B cell (primary cell): ENCODE measurements at regions not wholly inside any gene's neighbourhood (a gene's known extent, or its start where the extent isn't known, plus 50 kb on each side); places are given as distances from the start of the nearest gene placed in this dataset.

ENCODE experiments used
- ATAC-seq: fragments of 200-7000 bp; cut with Tn5 transposase; one replicate; pipeline ENCODE4 v1.10.0; 2021; ENCODE audit warnings: low read depth, mild to moderate bottlenecking, moderate number of reproducible peaks, moderate library complexity
- CTCF ChIA-PET: fragments of 350-600 bp; sonication (Branson Sonifier 250); formaldehyde crosslinking; loops from one replicate; lab custom pipeline; 2021; ENCODE audit warnings: antibody characterized with exemption, inconsistent platforms; lab: Charles Lee
- POLR2A ChIA-PET: fragments of 350-600 bp; sonication (Branson Sonifier 250); formaldehyde crosslinking; loops from one replicate; lab custom pipeline; 2021; ENCODE audit warnings: antibody characterized with exemption; lab: Charles Lee
- DNase-seq: peaks from one replicate; pipeline ENCODE4 v3.0.0; 2013
- H2AFZ ChIP-seq: 2 replicates; pipeline ENCODE4 v1.6.1; 2012; ENCODE audit warnings: mild to moderate bottlenecking, low read depth, low read length; ENCODE audit not compliant: insufficient read depth, poor library complexity, severe bottlenecking
- H3K27ac ChIP-seq, 2 donors: 1 replicate in 1 of 2; 2 replicates in 1 of 2; pipeline ENCODE4 v1.5.1; 2012 to 2013; ENCODE audit warnings: low read length in 2 of 2, mild to moderate bottlenecking in 2 of 2, moderate library complexity in 1 of 2
- H3K27me3 ChIP-seq, 4 experiments: fragments of 200-600 bp in 1 of 4; sonication (generic) in 1 of 4; replicated peaks in 1 of 4; 1 replicate in 2 of 4; 2 replicates in 2 of 4; pipeline versions ENCODE4 v1.6.1 to v1.7.0; 2013 to 2016; ENCODE audit warnings: low read length in 3 of 4, mild to moderate bottlenecking in 2 of 4, mixed read lengths in 1 of 4, moderate library complexity in 1 of 4; ENCODE audit not compliant: insufficient read depth in 4 of 4, control insufficient read depth in 3 of 4; ENCODE audit errors: control extremely low read depth in 1 of 4
- H3K36me3 ChIP-seq, 2 experiments: replicated peaks in 1 of 2; 1 replicate in 1 of 2; 2 replicates in 1 of 2; pipeline versions ENCODE4 v1.6.1 to v1.7.1; 2013; ENCODE audit warnings: low read length in 1 of 2; ENCODE audit not compliant: insufficient read depth in 2 of 2, control insufficient read depth in 1 of 2; ENCODE audit errors: control extremely low read depth in 1 of 2, extremely low read depth in 1 of 2
- H3K4me1 ChIP-seq, 2 donors: fragments of 200-600 bp in 1 of 2; sonication (generic) in 1 of 2; 1 replicate in 1 of 2; 2 replicates in 1 of 2; pipeline versions ENCODE4 v1.5.1 to v1.6.1; 2013 to 2017; ENCODE audit warnings: low read length in 2 of 2; ENCODE audit not compliant: control insufficient read depth in 2 of 2, insufficient read depth in 2 of 2
- H3K4me2 ChIP-seq: replicated peaks from 2 replicates; pipeline ENCODE3; 2012; ENCODE audit warnings: mild to moderate bottlenecking, low read depth, low read length; ENCODE audit not compliant: poor library complexity, severe bottlenecking
- H3K4me3 ChIP-seq, 5 experiments: fragments of 200-600 bp in 1 of 5; sonication (generic) in 1 of 5; 1 replicate in 3 of 5; 2 replicates in 2 of 5; pipeline versions ENCODE4 v1.5.1 to v1.7.0; 2011 to 2016; ENCODE audit warnings: low read length in 4 of 5, mild to moderate bottlenecking in 4 of 5, low read depth in 2 of 5, control low read depth in 1 of 5, moderate library complexity in 1 of 5; ENCODE audit not compliant: insufficient read depth in 1 of 5; ENCODE audit errors: control extremely low read depth in 1 of 5, extremely low read depth in 1 of 5
- H3K79me2 ChIP-seq: fragments of 200-600 bp; sonication (generic); one replicate; pipeline ENCODE4 v1.6.0; 2016; ENCODE audit warnings: low read length; ENCODE audit not compliant: control insufficient read depth, insufficient read depth
- H3K9ac ChIP-seq: fragments of 200-600 bp; sonication (generic); 2 replicates; pipeline ENCODE4 v1.6.1; 2017; ENCODE audit warnings: mild to moderate bottlenecking, low read length, moderate library complexity
- H3K9me3 ChIP-seq, 3 donors: one replicate each; pipeline versions ENCODE4 v1.6.1 to v1.7.1; 2013; ENCODE audit warnings: low read length in 2 of 3; ENCODE audit not compliant: control insufficient read depth in 2 of 3, insufficient read depth in 1 of 3; ENCODE audit errors: control extremely low read depth in 1 of 3
- H4K20me1 ChIP-seq: 2 replicates; pipeline ENCODE4 v1.6.0; 2012; ENCODE audit warnings: mild to moderate bottlenecking, low read length; ENCODE audit not compliant: insufficient read depth, control insufficient read depth, poor library complexity, severe bottlenecking
- H3K27ac Mint-ChIP-seq: one replicate; pipeline ENCODE4 v1.8.0; 2021; ENCODE audit warnings: mixed read lengths
- H3K27me3 Mint-ChIP-seq: one replicate; pipeline ENCODE4 v1.8.0; 2021; ENCODE audit warnings: mixed read lengths
- H3K4me1 Mint-ChIP-seq: one replicate; pipeline ENCODE4 v1.8.0; 2021; ENCODE audit warnings: mixed read lengths
- H3K4me3 Mint-ChIP-seq: one replicate; pipeline ENCODE4 v1.8.0; 2021; ENCODE audit warnings: mixed read lengths
- H3K9me3 Mint-ChIP-seq: one replicate; pipeline ENCODE4 v1.8.0; 2022; ENCODE audit warnings: mixed read lengths; ENCODE audit not compliant: insufficient read depth
- CTCF ChIP-seq: fragments of 200-600 bp; IDR thresholded peaks from one replicate; pipeline ENCODE4 v1.8.0; 2022; ENCODE audit warnings: antibody characterized with exemption, mild to moderate bottlenecking
- EZH2 ChIP-seq: IDR thresholded peaks from 2 replicates; pipeline ENCODE4 v1.6.1; 2012; ENCODE audit warnings: borderline replicate concordance, low read depth, mild to moderate bottlenecking, moderate library complexity, low read length; ENCODE audit not compliant: insufficient read depth, poor library complexity, severe bottlenecking
- WGBS: methylation state at CpG from one replicate; pipeline ENCODE4 v1.1.5; 2013; ENCODE audit warnings: missing lambda C conversion rate; ENCODE audit not compliant: insufficient coverage; 5-methylcytosine and 5-hydroxymethylcytosine counted together
- intact Hi-C: fragments of 100-400 bp; cut with micrococcal nuclease; formaldehyde crosslinking; loops from one replicate; pipeline ENCODE4 v1.10.0; 2022

- no peaks in the 10 kb centered on the region for H3K4me1 ChIP-seq
- no peaks in the 10 kb centered on the region for H3K36me3 ChIP-seq
- CTCF ChIA-PET = no interaction called here
- H3K79me2 ChIP-seq = no peaks in the 10 kb centered on the region
- H4K20me1 ChIP-seq = no peaks in the 10 kb centered on the region
- intact Hi-C loops = no loop called here
- Mint-ChIP-seq H3K9me3 (peaks cover 2% of the 10 kb centered on the region), H3K27me3 (peaks cover 29% of the 10 kb centered on the region), H3K4me3 (no peak overlapping the region), H3K4me1 (no peaks in the 10 kb centered on the region), H3K27ac (no peak overlapping the region)
- ATAC-seq = no peak
- H3K27me3 ChIP-seq = no peaks in the 10 kb centered on the region
- TF ChIP-seq EZH2 = no peak
- TF ChIP-seq CTCF = no peak
- no peak overlapping the region for H3K4me2 ChIP-seq
- no peak overlapping the region for H2AFZ ChIP-seq
- no peak overlapping the region for H3K9ac ChIP-seq
- DNase-seq = no peak
- no peak overlapping the region for H3K27ac ChIP-seq
- no peak overlapping the region for H3K4me3 ChIP-seq
- POLR2A ChIA-PET = no interaction called here
- no peaks in the 10 kb centered on the region for H3K9me3 ChIP-seq
These were observed 188.6 kb downstream of the HINT1 start for GRCh38 chr5:130976493-130976892.

GRCh38 chr5:130975847-130976246 lies 189.2 kb downstream of the HINT1 start:
- ATAC-seq (no peak), DNase-seq (no peak)
- POLR2A ChIA-PET = no interaction called here
- Histone ChIP-seq H4K20me1 (no peaks in the 10 kb centered on the region), H3K36me3 (no peaks in the 10 kb centered on the region), H3K27me3 (no peaks in the 10 kb centered on the region), H3K4me1 (no peaks in the 10 kb centered on the region), H3K27ac (no peak overlapping the region), H3K79me2 (no peaks in the 10 kb centered on the region), H3K9ac (no peak overlapping the region), H3K4me3 (no peak overlapping the region), H3K9me3 (no peaks in the 10 kb centered on the region), H2AFZ (no peak overlapping the region), H3K4me2 (no peak overlapping the region)
- Mint-ChIP-seq H3K4me1 (no peaks in the 10 kb centered on the region), H3K9me3 (peaks cover 2% of the 10 kb centered on the region), H3K27me3 (peaks cover 23% of the 10 kb centered on the region), H3K4me3 (no peak overlapping the region), H3K27ac (no peak overlapping the region)
- CTCF ChIA-PET = no interaction called here
- intact Hi-C loops = no loop called here
- TF ChIP-seq EZH2 = no peak
- TF ChIP-seq CTCF = no peak
- 71% methylated on average over 1 of the region's 1 CpG for WGBS
